GM23338 (cell line): ENCODE measurements at regions not wholly inside any gene's neighbourhood (a gene's known extent, or its start where the extent isn't known, plus 50 kb on each side); places are given as distances from the start of the nearest gene placed in this dataset.

Experiments used
- ATAC-seq: fragments of 200-7000 bp; cut with Tn5 transposase; 3 replicates; pipeline ENCODE4 v1.9.1; 2020
- DNase-seq: peaks from one replicate; pipeline ENCODE4 v3.0.0-alpha.2; 2015; ENCODE audit warnings: low spot score
- H2AFZ ChIP-seq: fragments of 200-600 bp; sonication (generic); 2 replicates; pipeline ENCODE4 v1.8.0; 2016; ENCODE audit warnings: antibody characterized with exemption, mild to moderate bottlenecking, moderate library complexity
- H3F3A ChIP-seq: fragments of 200-600 bp; sonication (generic); replicated peaks from 2 replicates; pipeline ENCODE4 v1.8.0; 2017; ENCODE audit warnings: antibody characterized with exemption, mixed run types, low read depth
- H3K27ac ChIP-seq: fragments of 200-600 bp; sonication (generic); 2 replicates; pipeline ENCODE4 v1.6.1; 2016; ENCODE audit warnings: low read depth
- H3K27me3 ChIP-seq: fragments of 200-600 bp; sonication (generic); 2 replicates; pipeline ENCODE4 v1.8.0; 2016; ENCODE audit warnings: mild to moderate bottlenecking, mixed run types, moderate library complexity; ENCODE audit not compliant: insufficient read depth
- H3K36me3 ChIP-seq: fragments of 200-600 bp; sonication (generic); 2 replicates; pipeline ENCODE4 v1.8.0; 2016; ENCODE audit warnings: mild to moderate bottlenecking; ENCODE audit not compliant: insufficient read depth
- H3K4me1 ChIP-seq: fragments of 200-600 bp; sonication (generic); 2 replicates; pipeline ENCODE4 v1.8.0; 2016; ENCODE audit warnings: mild to moderate bottlenecking, moderate library complexity; ENCODE audit not compliant: insufficient read depth
- H3K4me2 ChIP-seq: fragments of 200-600 bp; sonication (generic); 2 replicates; pipeline ENCODE4 v1.7.1; 2017; ENCODE audit warnings: mixed run types
- H3K4me3 ChIP-seq: fragments of 200-600 bp; sonication (generic); 2 replicates; pipeline ENCODE4 v1.6.1; 2016; ENCODE audit warnings: mixed run types
- H3K79me2 ChIP-seq: fragments of 200-600 bp; sonication (generic); replicated peaks from 2 replicates; pipeline ENCODE4 v1.8.0; 2017; ENCODE audit warnings: mild to moderate bottlenecking; ENCODE audit not compliant: insufficient read depth
- H3K9me2 ChIP-seq: fragments of 200-600 bp; sonication (generic); 2 replicates; pipeline ENCODE4 v1.8.0; 2017; ENCODE audit not compliant: insufficient read depth
- H4K20me1 ChIP-seq: fragments of 200-600 bp; sonication (generic); replicated peaks from 2 replicates; pipeline ENCODE4 v1.8.0; 2017; ENCODE audit warnings: mild to moderate bottlenecking; ENCODE audit not compliant: insufficient read depth
- H3K27ac Mint-ChIP-seq: 2 replicates; pipeline ENCODE4 v1.8.0; 2020; ENCODE audit warnings: inconsistent platforms, mild to moderate bottlenecking, moderate library complexity, mixed read lengths
- H3K27me3 Mint-ChIP-seq: 3 replicates; pipeline ENCODE4 v1.8.0; 2022; ENCODE audit warnings: low read depth, mild to moderate bottlenecking, moderate library complexity, mixed read lengths, inconsistent platforms; ENCODE audit not compliant: insufficient read depth, poor library complexity
- H3K36me3 Mint-ChIP-seq: 3 replicates; pipeline ENCODE4 v1.8.0; 2021; ENCODE audit warnings: low read depth, mild to moderate bottlenecking, inconsistent platforms, moderate library complexity, mixed read lengths
- H3K4me1 Mint-ChIP-seq: 3 replicates; pipeline ENCODE4 v1.8.0; 2020; ENCODE audit warnings: mild to moderate bottlenecking, inconsistent platforms, mixed read lengths
- H3K4me3 Mint-ChIP-seq: 3 replicates; pipeline ENCODE4 v1.8.0; 2021; ENCODE audit warnings: moderate library complexity, mild to moderate bottlenecking, inconsistent platforms, mixed read lengths
- H3K9me3 Mint-ChIP-seq: 3 replicates; pipeline ENCODE4 v1.8.0; 2020; ENCODE audit warnings: moderate library complexity, mild to moderate bottlenecking, inconsistent platforms, mixed read lengths
- CREB1 ChIP-seq: fragments of 250-450 bp; sonication (Bioruptor Pico); IDR thresholded peaks from 2 replicates; pipeline ENCODE4 v1.5.0; 2020; ENCODE audit warnings: low read depth, mild to moderate bottlenecking, moderate library complexity
- EZH2 ChIP-seq: fragments of 200-600 bp; sonication (generic); IDR thresholded peaks from one replicate; pipeline ENCODE4 v1.8.0; 2017; ENCODE audit warnings: antibody characterized with exemption, mild to moderate bottlenecking, low read depth; ENCODE audit not compliant: unreplicated experiment
- NANOG ChIP-seq: IDR thresholded peaks from 2 replicates; pipeline ENCODE4 v1.6.1; 2016; ENCODE audit warnings: antibody characterized with exemption, borderline replicate concordance
- POLR2AphosphoS5 ChIP-seq: IDR thresholded peaks from 2 replicates; pipeline ENCODE4 v1.6.1; 2016; ENCODE audit warnings: antibody characterized with exemption, low read depth
- STAT1 ChIP-seq: IDR thresholded peaks from one replicate; pipeline ENCODE4 v1.6.1; 2016; ENCODE audit warnings: antibody characterized with exemption; ENCODE audit not compliant: unreplicated experiment
- ZNF331 ChIP-seq: fragments of 250-450 bp; sonication (Bioruptor Pico); IDR thresholded peaks from 2 replicates; pipeline ENCODE4 v1.5.0; 2020; ENCODE audit warnings: low read depth, mild to moderate bottlenecking, moderate library complexity
- TF ChIP-seq, protein P1 (sequence below): IDR thresholded peaks from 2 replicates; pipeline ENCODE4 v1.6.1; 2016; ENCODE audit warnings: antibody characterized with exemption
- TF ChIP-seq, protein P2 (sequence below): IDR thresholded peaks from one replicate; pipeline ENCODE4 v1.6.1; 2018; ENCODE audit warnings: antibody characterized with exemption; ENCODE audit not compliant: unreplicated experiment
- TF ChIP-seq, protein P3 (sequence below): fragments of 250-450 bp; sonication (Bioruptor Pico); IDR thresholded peaks from 2 replicates; pipeline ENCODE4 v1.5.0; 2020; ENCODE audit warnings: mild to moderate bottlenecking, moderate library complexity
- TF ChIP-seq, protein P4 (sequence below), 2 experiments: fragments of 200-600 bp in 1 of 2; sonication (generic) in 1 of 2; conservative IDR thresholded peaks; 2 replicates each; pipeline versions ENCODE4 v1.5.1 to v1.6.1; 2016 to 2017; ENCODE audit warnings: antibody characterized with exemption in 2 of 2, low read depth in 2 of 2, mild to moderate bottlenecking in 2 of 2, moderate library complexity in 1 of 2

DNA sequence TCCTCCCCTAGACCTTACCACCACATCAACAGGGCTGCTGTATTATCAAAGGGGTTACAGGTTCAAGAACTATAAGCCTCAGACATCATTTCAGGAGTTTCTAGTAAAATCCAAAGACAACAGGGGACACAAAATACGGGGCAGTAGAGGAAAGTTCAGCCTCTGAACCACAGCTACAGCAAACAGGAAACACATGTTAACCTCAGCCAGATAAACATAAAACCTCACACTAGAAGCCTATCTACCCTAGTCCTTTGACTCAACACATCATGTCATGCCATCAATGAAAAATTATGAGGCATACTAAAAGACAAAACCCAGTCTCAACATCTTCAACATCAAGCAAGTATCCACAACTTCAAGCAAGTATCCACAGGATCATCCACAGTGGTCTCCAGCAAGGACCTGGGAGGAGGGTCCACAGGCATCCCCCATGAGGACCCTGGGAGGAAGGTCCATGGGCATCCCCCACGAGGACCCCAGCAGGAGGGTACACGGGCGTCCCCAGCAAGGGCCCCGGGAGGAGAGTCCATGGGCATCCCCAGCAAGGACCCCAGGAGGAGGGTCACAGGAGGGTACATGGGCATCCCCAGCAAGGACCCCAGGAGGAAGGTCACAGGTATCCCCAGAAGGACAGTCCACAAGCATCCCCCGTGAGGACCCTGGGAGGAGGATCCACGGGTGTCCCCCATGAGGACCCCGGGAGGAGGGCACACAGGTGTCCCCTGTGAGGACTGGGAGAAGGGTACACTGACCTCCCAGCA lies 440.0 kb downstream of the MATN1 start:
- no peaks in the 10 kb centered on the region for H3K36me3 Mint-ChIP-seq

More for the DNA sequence above, 440.0 kb downstream of the MATN1 start:
- H4K20me1 ChIP-seq, result no peaks in the 10 kb centered on the region
- H3K9me2 ChIP-seq, result no peaks in the 10 kb centered on the region
- no peaks in the 10 kb centered on the region for H3F3A ChIP-seq
- Mint-ChIP-seq H3K27ac (no peak overlapping the region), H3K9me3 (no peaks in the 10 kb centered on the region), H3K27me3 (no peaks in the 10 kb centered on the region), H3K4me3 (no peak overlapping the region), H3K4me1 (no peaks in the 10 kb centered on the region; the same call in 2 of the 3 replicates)
- DNase-seq, result no peak
- no peak overlapping the region for H3K4me3 ChIP-seq
- H3K4me1 ChIP-seq, result no peaks in the 10 kb centered on the region
- H3K27ac ChIP-seq, result no peak overlapping the region
- no peaks in the 10 kb centered on the region for H3K36me3 ChIP-seq
- no peaks in the 10 kb centered on the region for H3K79me2 ChIP-seq
- TF ChIP-seq POLR2AphosphoS5 (no peak), NANOG (no peak), EZH2 (no peak), ZNF331 (CRISPR knock-in tag) (no peak), CREB1 (CRISPR knock-in tag) (no peak), STAT1 (no peak)
- TF ChIP-seq, protein P1, sequence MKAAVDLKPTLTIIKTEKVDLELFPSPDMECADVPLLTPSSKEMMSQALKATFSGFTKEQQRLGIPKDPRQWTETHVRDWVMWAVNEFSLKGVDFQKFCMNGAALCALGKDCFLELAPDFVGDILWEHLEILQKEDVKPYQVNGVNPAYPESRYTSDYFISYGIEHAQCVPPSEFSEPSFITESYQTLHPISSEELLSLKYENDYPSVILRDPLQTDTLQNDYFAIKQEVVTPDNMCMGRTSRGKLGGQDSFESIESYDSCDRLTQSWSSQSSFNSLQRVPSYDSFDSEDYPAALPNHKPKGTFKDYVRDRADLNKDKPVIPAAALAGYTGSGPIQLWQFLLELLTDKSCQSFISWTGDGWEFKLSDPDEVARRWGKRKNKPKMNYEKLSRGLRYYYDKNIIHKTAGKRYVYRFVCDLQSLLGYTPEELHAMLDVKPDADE, result no peak
- TF ChIP-seq, protein P2, sequence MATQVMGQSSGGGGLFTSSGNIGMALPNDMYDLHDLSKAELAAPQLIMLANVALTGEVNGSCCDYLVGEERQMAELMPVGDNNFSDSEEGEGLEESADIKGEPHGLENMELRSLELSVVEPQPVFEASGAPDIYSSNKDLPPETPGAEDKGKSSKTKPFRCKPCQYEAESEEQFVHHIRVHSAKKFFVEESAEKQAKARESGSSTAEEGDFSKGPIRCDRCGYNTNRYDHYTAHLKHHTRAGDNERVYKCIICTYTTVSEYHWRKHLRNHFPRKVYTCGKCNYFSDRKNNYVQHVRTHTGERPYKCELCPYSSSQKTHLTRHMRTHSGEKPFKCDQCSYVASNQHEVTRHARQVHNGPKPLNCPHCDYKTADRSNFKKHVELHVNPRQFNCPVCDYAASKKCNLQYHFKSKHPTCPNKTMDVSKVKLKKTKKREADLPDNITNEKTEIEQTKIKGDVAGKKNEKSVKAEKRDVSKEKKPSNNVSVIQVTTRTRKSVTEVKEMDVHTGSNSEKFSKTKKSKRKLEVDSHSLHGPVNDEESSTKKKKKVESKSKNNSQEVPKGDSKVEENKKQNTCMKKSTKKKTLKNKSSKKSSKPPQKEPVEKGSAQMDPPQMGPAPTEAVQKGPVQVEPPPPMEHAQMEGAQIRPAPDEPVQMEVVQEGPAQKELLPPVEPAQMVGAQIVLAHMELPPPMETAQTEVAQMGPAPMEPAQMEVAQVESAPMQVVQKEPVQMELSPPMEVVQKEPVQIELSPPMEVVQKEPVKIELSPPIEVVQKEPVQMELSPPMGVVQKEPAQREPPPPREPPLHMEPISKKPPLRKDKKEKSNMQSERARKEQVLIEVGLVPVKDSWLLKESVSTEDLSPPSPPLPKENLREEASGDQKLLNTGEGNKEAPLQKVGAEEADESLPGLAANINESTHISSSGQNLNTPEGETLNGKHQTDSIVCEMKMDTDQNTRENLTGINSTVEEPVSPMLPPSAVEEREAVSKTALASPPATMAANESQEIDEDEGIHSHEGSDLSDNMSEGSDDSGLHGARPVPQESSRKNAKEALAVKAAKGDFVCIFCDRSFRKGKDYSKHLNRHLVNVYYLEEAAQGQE, result no peak
- TF ChIP-seq, protein P3, sequence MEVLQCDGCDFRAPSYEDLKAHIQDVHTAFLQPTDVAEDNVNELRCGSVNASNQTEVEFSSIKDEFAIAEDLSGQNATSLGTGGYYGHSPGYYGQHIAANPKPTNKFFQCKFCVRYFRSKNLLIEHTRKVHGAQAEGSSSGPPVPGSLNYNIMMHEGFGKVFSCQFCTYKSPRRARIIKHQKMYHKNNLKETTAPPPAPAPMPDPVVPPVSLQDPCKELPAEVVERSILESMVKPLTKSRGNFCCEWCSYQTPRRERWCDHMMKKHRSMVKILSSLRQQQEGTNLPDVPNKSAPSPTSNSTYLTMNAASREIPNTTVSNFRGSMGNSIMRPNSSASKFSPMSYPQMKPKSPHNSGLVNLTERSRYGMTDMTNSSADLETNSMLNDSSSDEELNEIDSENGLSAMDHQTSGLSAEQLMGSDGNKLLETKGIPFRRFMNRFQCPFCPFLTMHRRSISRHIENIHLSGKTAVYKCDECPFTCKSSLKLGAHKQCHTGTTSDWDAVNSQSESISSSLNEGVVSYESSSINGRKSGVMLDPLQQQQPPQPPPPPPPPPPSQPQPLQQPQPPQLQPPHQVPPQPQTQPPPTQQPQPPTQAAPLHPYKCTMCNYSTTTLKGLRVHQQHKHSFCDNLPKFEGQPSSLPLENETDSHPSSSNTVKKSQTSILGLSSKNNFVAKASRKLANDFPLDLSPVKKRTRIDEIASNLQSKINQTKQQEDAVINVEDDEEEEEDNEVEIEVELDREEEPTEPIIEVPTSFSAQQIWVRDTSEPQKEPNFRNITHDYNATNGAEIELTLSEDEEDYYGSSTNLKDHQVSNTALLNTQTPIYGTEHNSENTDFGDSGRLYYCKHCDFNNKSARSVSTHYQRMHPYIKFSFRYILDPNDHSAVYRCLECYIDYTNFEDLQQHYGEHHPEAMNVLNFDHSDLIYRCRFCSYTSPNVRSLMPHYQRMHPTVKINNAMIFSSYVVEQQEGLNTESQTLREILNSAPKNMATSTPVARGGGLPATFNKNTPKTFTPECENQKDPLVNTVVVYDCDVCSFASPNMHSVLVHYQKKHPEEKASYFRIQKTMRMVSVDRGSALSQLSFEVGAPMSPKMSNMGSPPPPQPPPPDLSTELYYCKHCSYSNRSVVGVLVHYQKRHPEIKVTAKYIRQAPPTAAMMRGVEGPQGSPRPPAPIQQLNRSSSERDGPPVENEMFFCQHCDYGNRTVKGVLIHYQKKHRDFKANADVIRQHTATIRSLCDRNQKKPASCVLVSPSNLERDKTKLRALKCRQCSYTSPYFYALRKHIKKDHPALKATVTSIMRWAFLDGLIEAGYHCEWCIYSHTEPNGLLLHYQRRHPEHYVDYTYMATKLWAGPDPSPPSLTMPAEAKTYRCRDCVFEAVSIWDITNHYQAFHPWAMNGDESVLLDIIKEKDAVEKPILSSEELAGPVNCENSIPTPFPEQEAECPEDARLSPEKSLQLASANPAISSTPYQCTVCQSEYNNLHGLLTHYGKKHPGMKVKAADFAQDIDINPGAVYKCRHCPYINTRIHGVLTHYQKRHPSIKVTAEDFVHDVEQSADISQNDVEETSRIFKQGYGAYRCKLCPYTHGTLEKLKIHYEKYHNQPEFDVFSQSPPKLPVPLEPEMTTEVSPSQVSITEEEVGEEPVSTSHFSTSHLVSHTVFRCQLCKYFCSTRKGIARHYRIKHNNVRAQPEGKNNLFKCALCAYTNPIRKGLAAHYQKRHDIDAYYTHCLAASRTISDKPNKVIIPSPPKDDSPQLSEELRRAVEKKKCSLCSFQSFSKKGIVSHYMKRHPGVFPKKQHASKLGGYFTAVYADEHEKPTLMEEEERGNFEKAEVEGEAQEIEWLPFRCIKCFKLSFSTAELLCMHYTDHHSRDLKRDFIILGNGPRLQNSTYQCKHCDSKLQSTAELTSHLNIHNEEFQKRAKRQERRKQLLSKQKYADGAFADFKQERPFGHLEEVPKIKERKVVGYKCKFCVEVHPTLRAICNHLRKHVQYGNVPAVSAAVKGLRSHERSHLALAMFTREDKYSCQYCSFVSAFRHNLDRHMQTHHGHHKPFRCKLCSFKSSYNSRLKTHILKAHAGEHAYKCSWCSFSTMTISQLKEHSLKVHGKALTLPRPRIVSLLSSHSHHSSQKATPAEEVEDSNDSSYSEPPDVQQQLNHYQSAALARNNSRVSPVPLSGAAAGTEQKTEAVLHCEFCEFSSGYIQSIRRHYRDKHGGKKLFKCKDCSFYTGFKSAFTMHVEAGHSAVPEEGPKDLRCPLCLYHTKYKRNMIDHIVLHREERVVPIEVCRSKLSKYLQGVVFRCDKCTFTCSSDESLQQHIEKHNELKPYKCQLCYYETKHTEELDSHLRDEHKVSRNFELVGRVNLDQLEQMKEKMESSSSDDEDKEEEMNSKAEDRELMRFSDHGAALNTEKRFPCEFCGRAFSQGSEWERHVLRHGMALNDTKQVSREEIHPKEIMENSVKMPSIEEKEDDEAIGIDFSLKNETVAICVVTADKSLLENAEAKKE (CRISPR knock-in tag), result no peak
- TF ChIP-seq, protein P4, sequence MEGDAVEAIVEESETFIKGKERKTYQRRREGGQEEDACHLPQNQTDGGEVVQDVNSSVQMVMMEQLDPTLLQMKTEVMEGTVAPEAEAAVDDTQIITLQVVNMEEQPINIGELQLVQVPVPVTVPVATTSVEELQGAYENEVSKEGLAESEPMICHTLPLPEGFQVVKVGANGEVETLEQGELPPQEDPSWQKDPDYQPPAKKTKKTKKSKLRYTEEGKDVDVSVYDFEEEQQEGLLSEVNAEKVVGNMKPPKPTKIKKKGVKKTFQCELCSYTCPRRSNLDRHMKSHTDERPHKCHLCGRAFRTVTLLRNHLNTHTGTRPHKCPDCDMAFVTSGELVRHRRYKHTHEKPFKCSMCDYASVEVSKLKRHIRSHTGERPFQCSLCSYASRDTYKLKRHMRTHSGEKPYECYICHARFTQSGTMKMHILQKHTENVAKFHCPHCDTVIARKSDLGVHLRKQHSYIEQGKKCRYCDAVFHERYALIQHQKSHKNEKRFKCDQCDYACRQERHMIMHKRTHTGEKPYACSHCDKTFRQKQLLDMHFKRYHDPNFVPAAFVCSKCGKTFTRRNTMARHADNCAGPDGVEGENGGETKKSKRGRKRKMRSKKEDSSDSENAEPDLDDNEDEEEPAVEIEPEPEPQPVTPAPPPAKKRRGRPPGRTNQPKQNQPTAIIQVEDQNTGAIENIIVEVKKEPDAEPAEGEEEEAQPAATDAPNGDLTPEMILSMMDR (conservative IDR thresholded peaks at IDR 0.05; ENCODE audit: low read depth in 2 of 2), result no peak
- H2AFZ ChIP-seq, result no peak overlapping the region
- H3K27me3 ChIP-seq, result no peaks in the 10 kb centered on the region
- no peak for ATAC-seq
- no peak overlapping the region for H3K4me2 ChIP-seq
